ENCODE measurements at regions not wholly inside any gene's neighbourhood (a gene's known extent, or its start where the extent isn't known, plus 50 kb on each side); places are given as distances from the start of the nearest gene placed in this dataset.

DNA sequence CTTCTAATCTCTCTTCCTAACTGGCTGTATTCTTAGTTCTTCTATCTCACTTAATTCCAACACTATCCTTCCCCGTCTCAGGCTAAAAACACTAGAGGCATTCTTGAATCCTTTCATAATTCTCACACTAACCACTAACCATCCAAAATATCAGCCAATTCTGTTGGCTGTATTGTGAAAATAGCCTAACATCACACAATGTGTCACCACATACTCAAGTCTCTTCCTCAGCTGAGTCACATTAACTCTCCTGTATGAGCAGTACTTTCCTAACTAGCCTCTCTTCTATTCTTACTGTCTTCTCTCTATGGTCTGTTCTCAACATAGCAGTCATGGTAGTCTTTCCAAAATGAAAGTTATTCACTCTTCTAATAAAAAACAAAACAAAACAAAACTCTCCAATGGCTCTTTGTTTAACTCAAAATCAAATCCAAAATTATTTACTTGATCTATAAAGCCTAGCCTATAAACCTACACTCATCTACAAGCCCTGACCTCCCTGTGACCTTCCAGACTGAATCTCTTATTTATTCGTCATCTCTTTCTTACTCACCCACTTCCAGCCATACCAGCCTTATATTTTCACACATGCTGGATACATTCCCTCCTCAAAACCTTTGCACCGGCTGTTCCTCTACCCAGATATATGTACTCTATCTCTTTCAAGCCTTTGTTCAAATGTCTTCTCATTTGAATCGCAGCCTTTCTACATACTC lies 445.9 kb downstream of the TLL1 start:
- ATAC-seq: no peak
- no peak for DNase-seq
- intact Hi-C loops (cut with DNase I, micrococcal nuclease): no loop called here

GRCh38 chr4:166323250-166323649 lies 450.2 kb downstream of the TLL1 start:
- intact Hi-C loops (cut with DNase I, micrococcal nuclease): no loop called here
- no peak for ATAC-seq

GRCh38 chr4:166324321-166324720 lies 451.3 kb downstream of the TLL1 start:
- intact Hi-C loops (cut with DNase I, micrococcal nuclease): no loop called here
- peak; percentile 67 for ATAC-seq
- DNase-seq: peak in 1 of 2 donors; percentile 65

More at GRCh38 chr4:166323250-166323649, 450.2 kb downstream of the TLL1 start:
- no peak for DNase-seq

DNA sequence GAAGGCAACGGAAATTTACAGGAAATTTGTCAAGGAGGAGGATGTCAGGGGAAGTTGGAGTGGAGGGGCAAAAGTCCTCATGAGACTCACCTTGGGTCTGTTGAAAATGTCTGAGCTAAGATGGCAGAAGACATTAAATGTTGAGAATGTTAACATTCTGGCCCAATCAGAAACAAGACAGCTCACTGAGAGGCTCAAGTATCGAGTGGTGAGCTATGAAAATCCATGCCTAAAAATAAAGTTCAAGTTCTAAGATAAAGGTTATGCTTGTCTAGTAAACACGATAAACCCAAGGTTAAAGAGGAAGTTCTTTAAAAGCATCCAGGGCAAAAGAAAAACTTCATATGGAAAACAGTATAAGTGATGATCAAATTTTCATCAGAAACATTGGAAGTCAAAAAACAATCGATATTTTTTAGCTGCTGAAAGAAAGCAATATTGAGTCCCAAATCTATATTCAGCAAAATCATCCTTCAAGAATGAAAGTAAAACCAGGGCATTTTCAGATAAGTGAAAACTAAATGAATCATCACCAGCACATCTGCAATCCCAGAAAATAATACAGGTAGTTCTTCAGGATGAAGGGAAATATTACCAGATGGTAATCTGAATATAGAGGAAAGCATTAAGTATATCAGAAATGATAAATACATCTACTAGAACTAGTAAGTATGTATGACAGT lies 462.4 kb downstream of the TLL1 start:
- intact Hi-C loops (cut with DNase I, micrococcal nuclease): no loop called here
- DNase-seq: no peak
- no peak for ATAC-seq

DNA sequence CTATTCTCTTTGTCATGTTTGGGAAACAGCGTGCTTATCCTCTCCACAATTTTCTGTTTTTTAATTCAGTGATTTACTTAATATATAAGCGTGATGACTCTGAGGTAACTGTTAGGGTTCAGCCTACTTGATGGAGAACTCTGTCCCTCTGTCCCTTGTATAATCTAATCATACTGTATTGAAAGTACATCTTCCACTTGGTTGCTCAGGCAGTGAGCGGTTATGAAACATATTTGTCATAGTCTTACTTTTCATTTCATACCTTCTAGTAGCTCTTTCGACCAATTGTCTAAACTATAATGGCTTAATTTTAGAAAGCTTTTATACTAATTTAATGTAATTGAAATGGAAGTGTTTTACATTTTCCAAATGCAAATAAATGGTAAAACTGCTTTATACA lies 469.0 kb downstream of the TLL1 start:
- DNase-seq (no peak), ATAC-seq (no peak)
- intact Hi-C loops (cut with DNase I, micrococcal nuclease): no loop called here

- ATAC-seq: no peak
- intact Hi-C loops (cut with DNase I, micrococcal nuclease): no loop called here
- DNase-seq: no peak
These were observed 490.2 kb downstream of the TLL1 start for GRCh38 chr4:166363198-166363597.

- DNase-seq (no peak), ATAC-seq (no peak)
- intact Hi-C loops (cut with DNase I, micrococcal nuclease): no loop called here
These were observed 493.0 kb downstream of the TLL1 start for GRCh38 chr4:166366012-166366411.

- intact Hi-C loops (cut with DNase I, micrococcal nuclease): no loop called here
- DNase-seq (no peak), ATAC-seq (no peak)
These were observed 504.5 kb downstream of the TLL1 start for GRCh38 chr4:166377578-166377977.

DNA sequence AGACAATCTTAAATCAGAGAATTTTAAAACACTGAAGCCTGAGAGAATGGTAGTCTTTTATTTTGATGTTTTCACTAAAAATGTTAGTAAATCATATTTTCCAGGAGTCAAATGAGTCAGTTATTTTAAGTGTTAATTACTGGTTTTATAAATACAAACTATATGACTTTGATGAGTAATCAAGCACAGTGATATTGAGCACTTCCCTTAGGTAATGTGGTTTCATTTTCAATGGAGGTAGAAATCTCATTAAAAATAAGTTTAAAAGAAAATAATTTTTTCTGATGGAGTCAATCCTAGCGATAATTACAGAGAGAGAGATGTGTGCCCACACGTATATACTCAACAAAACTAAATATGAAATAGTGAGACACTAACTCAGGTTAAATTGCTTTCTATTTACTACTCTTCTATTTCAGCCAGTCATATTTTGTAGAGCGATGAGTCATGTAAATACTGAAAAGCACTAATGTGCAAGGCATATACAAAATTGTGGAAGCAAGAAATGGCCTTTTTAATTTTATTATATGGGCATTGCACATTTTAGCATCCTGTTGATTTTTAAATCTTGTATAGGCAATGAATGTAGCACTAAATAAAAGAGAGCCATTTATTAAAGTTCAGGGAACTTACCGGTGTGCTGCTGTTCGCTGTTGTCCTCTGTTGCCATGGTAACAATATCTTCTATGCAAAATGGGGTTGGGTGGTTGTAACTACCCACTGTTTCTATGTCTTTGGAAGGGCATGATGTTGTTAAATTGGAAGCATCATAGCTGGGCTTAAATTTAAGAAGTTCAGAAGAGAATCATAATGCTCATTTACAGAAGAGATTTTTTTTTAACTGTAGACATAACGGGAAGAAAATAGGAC lies 513.7 kb downstream of the TLL1 start:
- ATAC-seq (no peak), DNase-seq (no peak)
- intact Hi-C loops (cut with DNase I, micrococcal nuclease): no loop called here

DNA sequence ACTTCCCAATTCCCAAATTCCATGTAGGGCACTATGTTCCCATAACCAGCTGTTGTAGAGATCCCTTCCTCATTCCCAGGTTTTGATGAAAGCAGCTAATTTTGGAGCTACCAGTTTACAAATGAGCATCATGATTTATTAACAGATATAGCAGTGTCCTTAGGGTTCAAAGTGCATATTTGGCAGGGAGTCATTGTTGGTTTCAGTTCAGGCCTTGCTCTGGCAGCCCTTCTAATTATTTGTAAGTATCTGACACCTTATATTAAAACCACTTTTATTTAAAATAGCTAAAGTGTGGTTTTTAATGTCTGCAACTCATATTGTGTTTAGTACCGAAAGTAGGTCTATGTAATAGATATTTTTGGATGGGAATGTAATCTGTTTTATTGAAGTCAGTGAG lies 518.5 kb downstream of the TLL1 start:
- ATAC-seq: no peak
- no peak for DNase-seq
- intact Hi-C loops (cut with DNase I, micrococcal nuclease): no loop called here

DNA sequence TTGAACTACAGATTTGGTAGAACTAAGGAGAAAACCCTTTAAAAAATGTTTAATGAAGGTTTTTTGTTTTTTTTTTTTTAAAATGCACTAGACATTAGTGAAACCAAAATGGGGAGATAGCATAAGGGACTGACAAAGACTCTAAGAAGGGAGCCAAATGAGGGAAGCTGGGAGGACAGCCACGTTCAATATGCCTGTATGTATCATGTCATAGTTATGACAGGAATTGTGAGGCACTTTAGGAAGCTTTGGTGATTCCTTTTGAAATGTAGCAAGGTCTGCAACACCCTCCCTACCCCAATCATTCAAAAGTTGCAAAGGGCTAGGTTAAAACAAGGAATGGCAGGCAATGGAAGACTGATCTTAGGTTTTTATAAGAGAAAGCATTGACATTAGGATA lies 526.0 kb downstream of the TLL1 start:
- intact Hi-C loops (cut with DNase I, micrococcal nuclease): no loop called here
- DNase-seq: no peak
- ATAC-seq: no peak

DNA sequence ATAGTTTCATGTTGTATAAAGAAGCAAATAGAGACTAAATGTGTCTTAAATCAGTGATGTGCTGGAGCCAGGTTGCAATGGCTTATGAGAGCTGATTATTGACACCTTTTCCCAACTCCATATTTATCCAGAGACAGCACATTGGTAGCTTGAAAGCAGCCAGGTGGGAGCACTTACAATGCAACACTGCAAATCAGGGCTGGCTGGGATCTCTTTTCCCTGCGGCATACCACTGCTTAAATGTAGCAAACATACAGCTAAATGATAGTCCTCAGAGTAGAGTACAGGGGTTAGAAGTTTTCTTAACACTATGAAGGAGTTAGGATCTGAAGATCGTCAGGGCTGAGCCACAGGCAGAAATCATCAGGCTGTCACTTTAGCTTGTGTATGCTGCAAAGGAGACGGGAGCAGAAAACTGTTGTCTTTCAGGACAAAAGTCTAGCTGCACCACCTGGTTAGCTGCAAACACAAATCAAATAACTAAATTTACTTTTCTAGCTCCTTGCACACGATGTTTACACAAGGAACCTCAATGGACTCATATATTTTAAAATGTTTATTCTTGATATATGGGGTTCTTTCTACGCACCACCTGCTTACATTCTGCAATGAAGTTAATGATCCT lies 527.3 kb downstream of the TLL1 start:
- intact Hi-C loops (cut with DNase I, micrococcal nuclease): no loop called here
- ATAC-seq: peak; percentile 48
- no peak for DNase-seq

GRCh38 chr4:166413356-166413755 lies 540.3 kb downstream of the TLL1 start:
- no peak for DNase-seq
- no peak for ATAC-seq
- intact Hi-C loops (cut with DNase I, micrococcal nuclease): no loop called here

GRCh38 chr4:166414431-166414830 lies 541.4 kb downstream of the TLL1 start:
- no peak for ATAC-seq
- intact Hi-C loops (cut with DNase I, micrococcal nuclease): no loop called here
- no peak for DNase-seq

DNA sequence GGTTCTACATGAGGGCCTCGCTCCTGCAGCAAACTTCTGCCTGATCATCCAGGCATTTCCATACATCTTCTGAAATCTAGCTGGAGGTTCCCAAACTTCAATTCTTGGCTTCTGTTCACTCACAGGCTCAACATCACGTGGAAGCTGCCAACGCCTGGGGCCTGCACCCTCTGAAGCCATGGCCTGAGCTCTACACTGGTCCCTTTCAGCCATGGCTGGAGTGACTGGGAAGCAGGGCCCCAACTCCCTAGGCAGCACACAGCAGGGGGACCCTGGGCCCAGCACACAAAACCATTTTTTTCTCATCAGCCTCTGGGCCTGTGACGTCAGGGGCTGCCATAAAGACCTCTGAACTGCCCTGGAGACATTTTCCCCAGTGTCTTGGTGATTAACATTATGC lies 542.7 kb downstream of the TLL1 start:
- DNase-seq: no peak
- ATAC-seq: no peak
- intact Hi-C loops (cut with DNase I, micrococcal nuclease): no loop called here

DNA sequence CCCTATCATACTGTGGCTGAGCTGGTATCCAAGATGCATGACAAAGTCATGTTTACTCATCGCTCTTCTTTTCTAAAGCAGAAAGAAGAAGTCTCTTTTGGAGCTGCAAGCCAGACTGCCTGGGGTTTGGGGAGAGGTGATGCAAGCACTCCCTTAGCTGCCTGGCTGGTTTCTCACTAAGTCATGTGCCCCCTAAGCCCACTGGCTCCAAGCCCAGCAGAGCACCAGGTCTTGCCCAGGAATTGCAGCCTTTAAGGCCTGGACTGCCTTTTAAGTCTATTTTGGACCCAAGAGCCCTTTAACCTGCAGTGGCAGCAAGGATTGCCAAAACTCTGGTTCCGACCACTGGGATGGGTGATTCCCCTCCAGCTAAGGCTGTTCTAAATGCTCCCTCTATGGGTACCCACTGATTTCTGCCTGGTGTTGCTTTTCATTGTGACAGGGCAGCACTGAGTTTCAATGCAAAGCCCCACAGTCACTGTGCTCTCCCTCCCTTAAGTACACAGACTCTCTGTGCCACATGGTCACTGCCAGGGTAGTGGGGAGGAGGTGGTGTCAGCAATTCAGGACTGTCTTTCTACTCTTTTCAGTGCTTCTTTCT lies 548.6 kb downstream of the TLL1 start:
- DNase-seq (no peak), ATAC-seq (no peak)
- intact Hi-C loops (cut with DNase I, micrococcal nuclease): no loop called here

DNA sequence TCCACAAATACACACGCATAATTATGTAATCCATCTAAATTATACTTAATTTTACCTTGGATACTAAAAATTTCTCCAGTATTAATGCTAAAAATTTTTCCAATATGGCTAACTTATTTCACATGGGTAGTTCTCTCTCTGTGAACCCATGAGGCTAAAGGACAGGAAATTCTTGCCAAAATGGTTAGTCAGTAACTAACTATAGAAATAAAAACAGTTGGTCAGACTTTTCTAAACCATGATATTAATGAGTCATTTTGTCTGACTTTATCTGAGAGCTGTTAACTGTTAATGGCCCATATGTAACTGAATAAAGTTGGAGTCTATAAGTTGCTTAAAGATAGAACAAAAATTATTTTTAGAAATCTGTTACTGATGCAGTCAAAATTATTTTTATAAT lies 549.4 kb downstream of the TLL1 start:
- DNase-seq: no peak
- no peak for ATAC-seq
- intact Hi-C loops (cut with DNase I, micrococcal nuclease): no loop called here

- intact Hi-C loops (cut with DNase I, micrococcal nuclease): no loop called here
- DNase-seq (no peak), ATAC-seq (no peak)
These were observed 553.3 kb downstream of the TLL1 start for GRCh38 chr4:166426300-166426863.

GRCh38 chr4:166432125-166432524 lies 559.1 kb downstream of the TLL1 start:
- DNase-seq: no peak
- no peak for ATAC-seq
- intact Hi-C loops (cut with DNase I, micrococcal nuclease): no loop called here
